Neural cell (in vitro differentiated cells): ENCODE measurements at regions not wholly inside any gene's neighbourhood (a gene's known extent, or its start where the extent isn't known, plus 50 kb on each side); places are given as distances from the start of the nearest gene placed in this dataset.

Experiments
- CTCF ChIP-seq: fragments of 450-650 bp; IDR thresholded peaks from 2 replicates; pipeline ENCODE4 v1.5.1; 2014; ENCODE audit warnings: antibody characterized with exemption, mild to moderate bottlenecking, moderate library complexity; ENCODE audit not compliant: poor library complexity, severe bottlenecking
- RAD21 ChIP-seq: fragments of 450-650 bp; conservative IDR thresholded peaks from 2 replicates; pipeline ENCODE4 v1.6.1; 2014; ENCODE audit warnings: antibody characterized with exemption, mild to moderate bottlenecking, moderate library complexity

GRCh38 chr10:84993251-84994035, 665.1 kb downstream of the CCSER2 start:
- TF ChIP-seq CTCF (no peak), RAD21 (no peak)
